Trophoblast cell (in vitro differentiated cells and primary cell): ENCODE measurements at regions not wholly inside any gene's neighbourhood (a gene's known extent, or its start where the extent isn't known, plus 50 kb on each side); places are given as distances from the start of the nearest gene placed in this dataset.

Experiments used
- DNase-seq, 2 donors: peaks; one replicate each; pipeline ENCODE4 v3.0.0-alpha.2; 2016
- H2AFZ ChIP-seq: 2 replicates; pipeline ENCODE4 v1.6.1; 2013; ENCODE audit warnings: low read length, moderate library complexity, mild to moderate bottlenecking; ENCODE audit not compliant: insufficient read depth, poor library complexity
- H2AK5ac ChIP-seq: 2 replicates; pipeline ENCODE4 v1.6.1; 2013; ENCODE audit warnings: mild to moderate bottlenecking, low read length
- H2BK120ac ChIP-seq: 2 replicates; pipeline ENCODE4 v1.6.1; 2013; ENCODE audit warnings: low read length, mild to moderate bottlenecking, moderate library complexity; ENCODE audit not compliant: insufficient read depth, poor library complexity
- H2BK12ac ChIP-seq: 2 replicates; pipeline ENCODE4 v1.6.1; 2013; ENCODE audit warnings: mild to moderate bottlenecking, low read length, moderate library complexity
- H2BK5ac ChIP-seq: 2 replicates; pipeline ENCODE4 v1.6.1; 2013; ENCODE audit warnings: low read length, low read depth, moderate library complexity, mild to moderate bottlenecking; ENCODE audit not compliant: poor library complexity
- H3K14ac ChIP-seq: 2 replicates; pipeline ENCODE4 v1.6.1; 2013; ENCODE audit warnings: mild to moderate bottlenecking, low read length
- H3K18ac ChIP-seq: 2 replicates; pipeline ENCODE4 v1.6.1; 2013; ENCODE audit warnings: mild to moderate bottlenecking, low read length
- H3K23ac ChIP-seq: 2 replicates; pipeline ENCODE4 v1.6.1; 2013; ENCODE audit warnings: low read length
- H3K27ac ChIP-seq: 2 replicates; pipeline ENCODE4 v1.5.1; 2013; ENCODE audit warnings: low read depth, mild to moderate bottlenecking, inconsistent platforms, low read length, moderate library complexity
- H3K27me3 ChIP-seq: 2 replicates; pipeline ENCODE4 v1.6.1; 2013; ENCODE audit warnings: inconsistent platforms, mild to moderate bottlenecking, low read length, moderate library complexity; ENCODE audit not compliant: insufficient read depth
- H3K36me3 ChIP-seq, 2 experiments: 1 replicate in 1 of 2; 2 replicates in 1 of 2; pipeline ENCODE4 v1.6.1; 2013; ENCODE audit warnings: low read length in 2 of 2, mild to moderate bottlenecking in 2 of 2, moderate library complexity in 1 of 2; ENCODE audit not compliant: insufficient read depth in 2 of 2, control insufficient read depth in 1 of 2
- H3K4ac ChIP-seq: 2 replicates; pipeline ENCODE4 v1.6.1; 2013; ENCODE audit warnings: low read depth, mild to moderate bottlenecking, low read length, moderate library complexity
- H3K4me1 ChIP-seq, 2 experiments: 1 replicate in 1 of 2; 2 replicates in 1 of 2; pipeline ENCODE4 v1.6.1; 2013; ENCODE audit warnings: low read length in 2 of 2, mild to moderate bottlenecking in 2 of 2, moderate library complexity in 1 of 2; ENCODE audit not compliant: insufficient read depth in 2 of 2, control insufficient read depth in 1 of 2
- H3K4me2 ChIP-seq: 2 replicates; pipeline ENCODE4 v1.6.1; 2013; ENCODE audit warnings: inconsistent platforms, mild to moderate bottlenecking, low read length, moderate library complexity
- H3K4me3 ChIP-seq: 2 replicates; pipeline ENCODE4 v1.5.1; 2013; ENCODE audit warnings: mild to moderate bottlenecking, low read depth, low read length, inconsistent platforms
- H3K79me1 ChIP-seq: one replicate; pipeline ENCODE4 v1.6.1; 2013; ENCODE audit warnings: low read length
- H3K79me2 ChIP-seq: 2 replicates; pipeline ENCODE4 v1.6.1; 2013; ENCODE audit warnings: low read length, mild to moderate bottlenecking; ENCODE audit not compliant: control insufficient read depth, insufficient read depth, poor library complexity
- H3K9ac ChIP-seq: 2 replicates; pipeline ENCODE4 v1.6.1; 2013; ENCODE audit warnings: mild to moderate bottlenecking, low read length
- H3K9me3 ChIP-seq: 2 replicates; pipeline ENCODE4 v1.6.1; 2013; ENCODE audit warnings: low read depth, mild to moderate bottlenecking, control low read depth, inconsistent platforms, low read length; ENCODE audit not compliant: insufficient read depth
- H4K12ac ChIP-seq: 2 replicates; pipeline ENCODE4 v1.6.1; 2013; ENCODE audit warnings: low read depth, mild to moderate bottlenecking, low read length, moderate library complexity
- H4K8ac ChIP-seq: 2 replicates; pipeline ENCODE4 v1.6.1; 2013; ENCODE audit warnings: low read depth, mild to moderate bottlenecking, low read length, moderate library complexity
- H4K91ac ChIP-seq: one replicate; pipeline ENCODE4 v1.6.1; 2013; ENCODE audit warnings: low read depth, mild to moderate bottlenecking, low read length, moderate library complexity
- WGBS: extraction: QIAGEN DNeasy Blood & Tissue Kit; methylation state at CpG from one replicate; pipeline ENCODE4 v1.1.7; 2013; ENCODE audit warnings: missing lambda C conversion rate; ENCODE audit not compliant: insufficient read length, insufficient coverage; ENCODE audit errors: extremely low coverage; 5-methylcytosine and 5-hydroxymethylcytosine counted together

DNA sequence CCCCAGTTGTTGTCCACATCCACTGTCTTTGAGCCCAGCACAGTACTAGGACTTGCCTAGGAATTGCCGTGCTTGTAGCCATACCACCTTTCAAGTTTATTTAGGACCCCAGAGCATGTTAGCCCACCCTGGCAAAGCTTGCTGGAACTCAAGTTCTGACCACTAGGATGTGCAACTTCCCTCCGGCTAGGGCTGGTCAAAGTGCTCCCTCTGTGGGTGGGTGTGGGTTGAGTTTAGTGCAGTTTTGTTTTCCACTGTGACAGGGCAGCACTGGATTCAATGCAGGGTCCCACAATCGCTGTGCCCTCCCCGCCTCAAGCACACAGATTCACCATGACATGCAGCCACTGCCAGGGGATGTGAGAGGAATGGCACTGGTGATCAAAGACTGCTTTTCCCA lies 96.0 kb downstream of the RASGEF1B start:
- H4K91ac ChIP-seq = no peak overlapping the region
- no peak overlapping the region for H3K4ac ChIP-seq
- no peaks in the 10 kb centered on the region for H3K79me1 ChIP-seq
- H3K4me1 ChIP-seq = no peaks in the 10 kb centered on the region
- H3K4me2 ChIP-seq = no peak overlapping the region
- H3K27ac ChIP-seq = no peak overlapping the region
- H3K9me3 ChIP-seq = no peaks in the 10 kb centered on the region
- no peak overlapping the region for H2BK120ac ChIP-seq
- no peak overlapping the region for H2BK12ac ChIP-seq
- H3K36me3 ChIP-seq = no peaks in the 10 kb centered on the region
- H2BK5ac ChIP-seq = no peak overlapping the region
- no peak overlapping the region for H4K8ac ChIP-seq
- no peak overlapping the region for H3K18ac ChIP-seq
- no peaks in the 10 kb centered on the region for H3K27me3 ChIP-seq
- no CpG with 5 or more reads among the region's 4 CpGs for WGBS
- no peak overlapping the region for H2AK5ac ChIP-seq
- H3K23ac ChIP-seq = no peak overlapping the region
- DNase-seq = no peak
- H4K12ac ChIP-seq = no peak overlapping the region
- no peaks in the 10 kb centered on the region for H3K79me2 ChIP-seq
- no peak overlapping the region for H2AFZ ChIP-seq
- H3K4me3 ChIP-seq = no peak overlapping the region
- H3K14ac ChIP-seq = no peak overlapping the region
- H3K9ac ChIP-seq = no peak overlapping the region

DNA sequence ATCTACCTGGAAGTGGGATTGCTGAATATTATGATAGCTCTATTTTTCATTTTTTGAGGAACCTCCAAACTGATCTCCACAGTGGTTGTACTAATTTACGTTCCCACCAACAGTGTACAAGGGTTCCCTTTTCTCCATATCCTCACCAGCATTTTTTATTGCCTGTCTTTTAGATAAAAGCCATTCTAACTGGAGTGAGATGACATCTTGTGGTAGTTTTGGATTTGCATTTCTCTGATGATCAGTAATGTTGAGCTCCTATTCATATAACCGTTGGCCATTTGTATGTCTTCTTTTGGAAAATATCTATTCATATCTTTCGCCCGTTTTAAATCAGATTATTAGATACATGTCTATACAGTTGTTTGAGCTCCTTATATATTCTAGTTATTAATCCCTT lies 101.8 kb downstream of the RASGEF1B start:
- DNase-seq = no peak
- Histone ChIP-seq H3K4me1 (no peaks in the 10 kb centered on the region), H3K9me3 (no peaks in the 10 kb centered on the region), H3K9ac (no peak overlapping the region), H2BK12ac (no peak overlapping the region), H2BK5ac (no peak overlapping the region), H3K14ac (no peak overlapping the region), H2BK120ac (no peak overlapping the region), H3K4me3 (no peak overlapping the region), H3K79me1 (no peaks in the 10 kb centered on the region), H3K27ac (no peak overlapping the region), H4K8ac (no peak overlapping the region), H2AK5ac (no peak overlapping the region), H3K4ac (no peak overlapping the region), H4K12ac (no peak overlapping the region), H3K27me3 (no peaks in the 10 kb centered on the region), H3K18ac (no peak overlapping the region), H3K36me3 (no peaks in the 10 kb centered on the region), H2AFZ (no peak overlapping the region), H3K79me2 (no peaks in the 10 kb centered on the region), H3K4me2 (no peak overlapping the region), H3K23ac (no peak overlapping the region), H4K91ac (no peak overlapping the region)
- WGBS = no CpG with 5 or more reads among the region's 4 CpGs

DNA sequence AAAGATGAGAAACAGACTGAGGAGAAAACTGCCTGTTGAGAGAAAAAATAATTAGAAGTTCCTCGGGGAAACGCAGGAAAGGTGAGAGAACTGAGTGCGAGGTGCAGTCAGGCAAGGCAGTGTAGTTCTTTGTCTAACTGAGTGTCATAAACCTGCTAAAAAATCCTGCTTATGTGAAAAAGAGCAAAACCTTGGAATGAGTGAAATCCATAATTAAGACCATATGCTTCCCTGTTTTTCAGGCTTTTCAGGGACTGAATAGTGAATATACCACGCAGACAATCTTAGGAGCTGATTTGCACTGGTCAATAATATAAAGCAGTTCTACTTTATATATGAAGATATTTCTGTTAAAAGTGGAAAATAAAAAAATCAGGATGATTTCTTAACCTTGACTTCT lies 104.9 kb downstream of the RASGEF1B start:
- Histone ChIP-seq H2BK5ac (no peak overlapping the region), H3K18ac (no peak overlapping the region), H3K9ac (no peak overlapping the region), H3K79me2 (no peaks in the 10 kb centered on the region), H3K23ac (no peak overlapping the region), H3K9me3 (no peaks in the 10 kb centered on the region), H3K36me3 (no peaks in the 10 kb centered on the region), H2BK120ac (no peak overlapping the region), H4K12ac (no peak overlapping the region), H3K4me2 (no peak overlapping the region), H3K79me1 (no peaks in the 10 kb centered on the region), H3K27ac (no peak overlapping the region), H2AK5ac (no peak overlapping the region), H3K4me3 (no peak overlapping the region), H2BK12ac (no peak overlapping the region), H4K91ac (no peak overlapping the region), H3K14ac (no peak overlapping the region), H3K27me3 (no peaks in the 10 kb centered on the region), H2AFZ (no peak overlapping the region), H3K4ac (no peak overlapping the region), H4K8ac (no peak overlapping the region), H3K4me1 (no peaks in the 10 kb centered on the region)
- WGBS = no CpG with 5 or more reads among the region's 4 CpGs
- DNase-seq = no peak

DNA sequence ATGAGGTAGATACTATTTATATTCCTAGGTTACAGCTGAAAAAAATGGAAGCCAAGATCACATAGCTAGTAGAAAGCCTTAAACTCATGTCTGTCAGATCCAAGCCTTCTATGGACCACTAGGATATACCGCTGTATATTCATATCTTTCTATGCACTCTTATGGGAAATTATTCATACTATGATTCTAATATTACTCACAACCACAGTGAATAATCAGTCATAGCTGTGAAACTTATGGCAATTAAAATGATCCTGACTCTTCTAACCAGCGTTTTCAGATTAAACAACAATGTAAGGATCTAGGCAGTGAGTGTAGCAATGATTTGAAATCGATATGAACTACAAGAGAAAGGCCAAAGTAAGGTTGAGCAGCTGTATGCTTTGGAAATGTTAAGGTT lies 111.0 kb downstream of the RASGEF1B start:
- no peak overlapping the region for H2AFZ ChIP-seq
- no peak overlapping the region for H3K14ac ChIP-seq
- no peak overlapping the region for H3K4ac ChIP-seq
- H2BK120ac ChIP-seq = no peak overlapping the region
- no peak overlapping the region for H3K9ac ChIP-seq
- no peak for DNase-seq
- no peak overlapping the region for H3K4me2 ChIP-seq
- no peak overlapping the region for H2BK12ac ChIP-seq
- H3K36me3 ChIP-seq = no peaks in the 10 kb centered on the region
- no peaks in the 10 kb centered on the region for H3K27me3 ChIP-seq
- no peak overlapping the region for H2AK5ac ChIP-seq
- no peaks in the 10 kb centered on the region for H3K9me3 ChIP-seq
- no peaks in the 10 kb centered on the region for H3K79me2 ChIP-seq
- no peak overlapping the region for H3K23ac ChIP-seq
- no peak overlapping the region for H4K12ac ChIP-seq
- no CpG with 5 or more reads among the region's 3 CpGs for WGBS
- H3K27ac ChIP-seq = no peak overlapping the region
- H4K91ac ChIP-seq = no peak overlapping the region
- H3K18ac ChIP-seq = no peak overlapping the region
- H2BK5ac ChIP-seq = no peak overlapping the region
- H3K4me1 ChIP-seq = no peaks in the 10 kb centered on the region
- H3K4me3 ChIP-seq = no peak overlapping the region
- H4K8ac ChIP-seq = no peak overlapping the region
- no peaks in the 10 kb centered on the region for H3K79me1 ChIP-seq
